ENCODE measurements at regions not wholly inside any gene's neighbourhood (a gene's known extent, or its start where the extent isn't known, plus 50 kb on each side); places are given as distances from the start of the nearest gene placed in this dataset.

GRCh38 chr5:23635938-23636337 lies 128.5 kb downstream of the PRDM9 start:
- TF ChIP-seq CTCF (conservative IDR thresholded peaks at IDR 0.05; ENCODE audit: low read length) (no peak), EZH2phosphoT487 (IDR thresholded peaks at IDR 0.05; ENCODE audit: borderline replicate concordance) (no peak)

Data from Loucy (cell line).